CD4-positive, alpha-beta memory T cell (primary cell): ENCODE measurements at regions not wholly inside any gene's neighbourhood (a gene's known extent, or its start where the extent isn't known, plus 50 kb on each side); places are given as distances from the start of the nearest gene placed in this dataset.
"Not testable (repeated sequence)": the region's sequence is repeated elsewhere in the genome, so short reads cannot be mapped to it uniquely, and the experiment has no call there.

ENCODE experiments used
- CTCF ChIA-PET: fragments of 350-600 bp; sonication (Branson Sonifier 250); formaldehyde crosslinking; loops from one replicate; lab custom pipeline; 2021; ENCODE audit warnings: inconsistent platforms; ENCODE audit not compliant: partially characterized antibody; lab: Charles Lee
- POLR2A ChIA-PET: fragments of 350-600 bp; sonication (Branson Sonifier 250); formaldehyde crosslinking; loops from one replicate; lab custom pipeline; 2021; ENCODE audit not compliant: partially characterized antibody; lab: Charles Lee
- DNase-seq, 5 donors: peaks; one replicate each; pipeline versions ENCODE4 v3.0.0 to v3.0.0-alpha.2; 2020 to 2022; ENCODE audit warnings: mixed read lengths in 1 of 5
- H3K27ac ChIP-seq: one replicate; pipeline ENCODE4 v1.7.0; 2013; ENCODE audit warnings: low read depth, low read length
- H3K27me3 ChIP-seq: 2 replicates; pipeline ENCODE4 v1.7.0; 2013; ENCODE audit warnings: mild to moderate bottlenecking, low read length, moderate library complexity; ENCODE audit not compliant: insufficient read depth
- H3K36me3 ChIP-seq: 2 replicates; pipeline ENCODE4 v1.7.0; 2013; ENCODE audit warnings: mild to moderate bottlenecking, low read length, moderate library complexity; ENCODE audit not compliant: insufficient read depth
- H3K4me1 ChIP-seq: 2 replicates; pipeline ENCODE4 v1.7.0; 2013; ENCODE audit warnings: mild to moderate bottlenecking, low read length, moderate library complexity; ENCODE audit not compliant: insufficient read depth
- H3K4me3 ChIP-seq, 2 donors: one replicate each; pipeline ENCODE4 v1.7.0; 2013; ENCODE audit warnings: low read length in 2 of 2, mild to moderate bottlenecking in 1 of 2
- H3K9me3 ChIP-seq, 2 donors: one replicate each; pipeline ENCODE4 v1.7.0; 2013; ENCODE audit warnings: low read length in 2 of 2, control low read depth in 1 of 2; ENCODE audit not compliant: control insufficient read depth in 1 of 2
- H3K27ac Mint-ChIP-seq, 7 donors: one replicate each; pipeline ENCODE4 v1.8.0; 2020 to 2021; ENCODE audit warnings: mixed read lengths in 7 of 7, mild to moderate bottlenecking in 6 of 7, inconsistent platforms in 3 of 7, moderate library complexity in 3 of 7
- H3K27me3 Mint-ChIP-seq, 2 donors: one replicate each; pipeline ENCODE4 v1.8.0; 2020 to 2021; ENCODE audit warnings: mixed read lengths in 2 of 2
- H3K36me3 Mint-ChIP-seq, 2 donors: one replicate each; pipeline ENCODE4 v1.8.0; 2020 to 2021; ENCODE audit warnings: mixed read lengths in 2 of 2, inconsistent platforms in 1 of 2, mild to moderate bottlenecking in 1 of 2
- H3K4me1 Mint-ChIP-seq, 4 donors: one replicate each; pipeline ENCODE4 v1.8.0; 2020 to 2021; ENCODE audit warnings: mixed read lengths in 4 of 4, mild to moderate bottlenecking in 1 of 4
- H3K4me3 Mint-ChIP-seq, 8 donors: one replicate each; pipeline ENCODE4 v1.8.0; 2020 to 2021; ENCODE audit warnings: mixed read lengths in 8 of 8, mild to moderate bottlenecking in 7 of 8, moderate library complexity in 6 of 8, inconsistent platforms in 3 of 8
- H3K9me3 Mint-ChIP-seq, 8 donors: one replicate each; pipeline ENCODE4 v1.8.0; 2020 to 2021; ENCODE audit warnings: mixed read lengths in 8 of 8, mild to moderate bottlenecking in 5 of 8, inconsistent platforms in 3 of 8, moderate library complexity in 1 of 8
- intact Hi-C: fragments of 100-400 bp; cut with micrococcal nuclease; formaldehyde crosslinking; loops from one replicate; pipeline ENCODE4 v1.15.1; 2023

GRCh38 chr7:96562458-96562857 lies 147.2 kb downstream of the SEM1 start:
- CTCF ChIA-PET: no interaction called here
- POLR2A ChIA-PET: no interaction called here
- no peaks in the 10 kb centered on the region for H3K4me1 ChIP-seq
- Mint-ChIP-seq H3K27ac (no peak overlapping the region), H3K4me3 (no peak overlapping the region), H3K27me3 (peaks cover 1 to 5% of the 10 kb centered on the region in 2 donors), H3K36me3 (no peaks in the 10 kb centered on the region), H3K4me1 (no peaks in the 10 kb centered on the region), H3K9me3 (peaks cover 0 to 3% (median 0%) of the 10 kb centered on the region in 8 donors)
- H3K36me3 ChIP-seq: no peaks in the 10 kb centered on the region
- no peak overlapping the region for H3K4me3 ChIP-seq
- intact Hi-C loops: no loop called here
- no peak overlapping the region for H3K27ac ChIP-seq
- H3K27me3 ChIP-seq: no peaks in the 10 kb centered on the region
- no peak for DNase-seq
- no peaks in the 10 kb centered on the region for H3K9me3 ChIP-seq

GRCh38 chr7:96561892-96562291 lies 147.8 kb downstream of the SEM1 start:
- no peak overlapping the region for H3K27ac Mint-ChIP-seq
- POLR2A ChIA-PET: no interaction called here
- peaks cover 0 to 3% (median 0%) of the 10 kb centered on the region in 8 donors for H3K9me3 Mint-ChIP-seq
- no peaks in the 10 kb centered on the region for H3K4me1 Mint-ChIP-seq
- Histone ChIP-seq H3K4me3 (no peak overlapping the region), H3K4me1 (no peaks in the 10 kb centered on the region), H3K27me3 (no peaks in the 10 kb centered on the region), H3K27ac (no peak overlapping the region), H3K9me3 (no peaks in the 10 kb centered on the region), H3K36me3 (no peaks in the 10 kb centered on the region)
- no peak for DNase-seq
- H3K27me3 Mint-ChIP-seq: peaks cover 1 to 5% of the 10 kb centered on the region in 2 donors
- H3K4me3 Mint-ChIP-seq: no peak overlapping the region
- CTCF ChIA-PET: no interaction called here
- intact Hi-C loops: no loop called here
- H3K36me3 Mint-ChIP-seq: no peaks in the 10 kb centered on the region

GRCh38 chr7:96558530-96558929 lies 151.1 kb downstream of the SEM1 start:
- Histone ChIP-seq H3K4me3 (no peak overlapping the region), H3K27me3 (no peaks in the 10 kb centered on the region), H3K9me3 (no peaks in the 10 kb centered on the region), H3K4me1 (no peaks in the 10 kb centered on the region), H3K27ac (no peak overlapping the region), H3K36me3 (no peaks in the 10 kb centered on the region)
- Mint-ChIP-seq H3K9me3 (peaks cover 0 to 4% (median 0%) of the 10 kb centered on the region in 8 donors), H3K4me1 (no peaks in the 10 kb centered on the region), H3K36me3 (no peaks in the 10 kb centered on the region), H3K27me3 (peaks cover 1 to 5% of the 10 kb centered on the region in 2 donors), H3K27ac (no peak overlapping the region), H3K4me3 (no peak overlapping the region)
- ChIA-PET POLR2A (no interaction called here), CTCF (no interaction called here)
- no peak for DNase-seq
- intact Hi-C loops: no loop called here

- no peaks in the 10 kb centered on the region for H3K4me1 Mint-ChIP-seq
- no peaks in the 10 kb centered on the region for H3K9me3 ChIP-seq
- no peaks in the 10 kb centered on the region for H3K36me3 ChIP-seq
- ChIA-PET CTCF (no interaction called here), POLR2A (no interaction called here)
- H3K27me3 ChIP-seq: no peaks in the 10 kb centered on the region
- H3K36me3 Mint-ChIP-seq: no peaks in the 10 kb centered on the region
- H3K4me1 ChIP-seq: no peaks in the 10 kb centered on the region
- H3K27ac Mint-ChIP-seq: no peak overlapping the region
- DNase-seq: no peak
- peaks cover 1 to 5% of the 10 kb centered on the region in 2 donors for H3K27me3 Mint-ChIP-seq
- H3K4me3 ChIP-seq: no peak overlapping the region
- intact Hi-C loops: no loop called here
- H3K27ac ChIP-seq: no peak overlapping the region
- no peak overlapping the region for H3K4me3 Mint-ChIP-seq
- peaks cover 0 to 4% (median 0%) of the 10 kb centered on the region in 8 donors for H3K9me3 Mint-ChIP-seq
Measured at GRCh38 chr7:96558093-96558492, 151.6 kb downstream of the SEM1 start.

- DNase-seq, H3K27ac Mint-ChIP-seq, H3K4me1 ChIP-seq, H3K27me3 Mint-ChIP-seq, CTCF ChIA-PET, H3K36me3 Mint-ChIP-seq, H3K36me3 ChIP-seq, H3K4me1 Mint-ChIP-seq, POLR2A ChIA-PET, H3K9me3 ChIP-seq, intact Hi-C loops, H3K9me3 Mint-ChIP-seq, H3K27me3 ChIP-seq, H3K27ac ChIP-seq, H3K4me3 Mint-ChIP-seq, H3K4me3 ChIP-seq: not testable (repeated sequence)
Measured at GRCh38 chr7:96557598-96557997, 152.0 kb downstream of the SEM1 start.

GRCh38 chr7:96548664-96549063 lies 161.0 kb downstream of the SEM1 start:
- H3K27ac ChIP-seq: no peak overlapping the region
- POLR2A ChIA-PET: no interaction called here
- H3K9me3 ChIP-seq: no peaks in the 10 kb centered on the region
- H3K4me3 Mint-ChIP-seq: no peak overlapping the region
- H3K4me1 Mint-ChIP-seq: no peaks in the 10 kb centered on the region
- intact Hi-C loops: no loop called here
- no peaks in the 10 kb centered on the region for H3K36me3 ChIP-seq
- H3K36me3 Mint-ChIP-seq: no peaks in the 10 kb centered on the region
- no peak overlapping the region for H3K4me3 ChIP-seq
- no peak overlapping the region for H3K27ac Mint-ChIP-seq
- H3K4me1 ChIP-seq: no peaks in the 10 kb centered on the region
- H3K27me3 Mint-ChIP-seq: peaks cover 4 to 6% of the 10 kb centered on the region in 2 donors
- CTCF ChIA-PET: no interaction called here
- no peak for DNase-seq
- H3K9me3 Mint-ChIP-seq: peaks cover 0 to 5% (median 2%) of the 10 kb centered on the region in 8 donors
- no peaks in the 10 kb centered on the region for H3K27me3 ChIP-seq

GRCh38 chr7:96547371-96547811 lies 162.3 kb downstream of the SEM1 start:
- H3K4me1 Mint-ChIP-seq: no peaks in the 10 kb centered on the region
- no peak for DNase-seq
- Histone ChIP-seq H3K27me3 (no peaks in the 10 kb centered on the region), H3K27ac (no peak overlapping the region), H3K4me1 (no peaks in the 10 kb centered on the region), H3K4me3 (no peak overlapping the region), H3K36me3 (no peaks in the 10 kb centered on the region), H3K9me3 (no peaks in the 10 kb centered on the region)
- CTCF ChIA-PET: no interaction called here
- H3K27me3 Mint-ChIP-seq: peaks cover 4 to 6% of the 10 kb centered on the region in 2 donors
- H3K4me3 Mint-ChIP-seq: no peak overlapping the region
- POLR2A ChIA-PET: no interaction called here
- H3K27ac Mint-ChIP-seq: no peak overlapping the region
- intact Hi-C loops: no loop called here
- H3K9me3 Mint-ChIP-seq: peaks cover 0 to 5% (median 2%) of the 10 kb centered on the region in 8 donors
- no peaks in the 10 kb centered on the region for H3K36me3 Mint-ChIP-seq

- Histone ChIP-seq H3K4me3 (no peak overlapping the region), H3K4me1 (no peaks in the 10 kb centered on the region), H3K27ac (no peak overlapping the region), H3K36me3 (no peaks in the 10 kb centered on the region), H3K9me3 (no peaks in the 10 kb centered on the region), H3K27me3 (no peaks in the 10 kb centered on the region)
- H3K9me3 Mint-ChIP-seq: peaks cover 0 to 5% (median under 1%) of the 10 kb centered on the region in 8 donors
- H3K27me3 Mint-ChIP-seq: peaks cover 4 to 6% of the 10 kb centered on the region in 2 donors
- DNase-seq: no peak
- no peaks in the 10 kb centered on the region for H3K36me3 Mint-ChIP-seq
- POLR2A ChIA-PET: no interaction called here
- no peak overlapping the region for H3K4me3 Mint-ChIP-seq
- intact Hi-C loops: no loop called here
- H3K27ac Mint-ChIP-seq: no peak overlapping the region
- CTCF ChIA-PET: no interaction called here
- H3K4me1 Mint-ChIP-seq: no peaks in the 10 kb centered on the region
Measured at GRCh38 chr7:96546426-96546825, 163.2 kb downstream of the SEM1 start.
